ENCODE measurements at regions not wholly inside any gene's neighbourhood (a gene's known extent, or its start where the extent isn't known, plus 50 kb on each side); places are given as distances from the start of the nearest gene placed in this dataset.

DNA sequence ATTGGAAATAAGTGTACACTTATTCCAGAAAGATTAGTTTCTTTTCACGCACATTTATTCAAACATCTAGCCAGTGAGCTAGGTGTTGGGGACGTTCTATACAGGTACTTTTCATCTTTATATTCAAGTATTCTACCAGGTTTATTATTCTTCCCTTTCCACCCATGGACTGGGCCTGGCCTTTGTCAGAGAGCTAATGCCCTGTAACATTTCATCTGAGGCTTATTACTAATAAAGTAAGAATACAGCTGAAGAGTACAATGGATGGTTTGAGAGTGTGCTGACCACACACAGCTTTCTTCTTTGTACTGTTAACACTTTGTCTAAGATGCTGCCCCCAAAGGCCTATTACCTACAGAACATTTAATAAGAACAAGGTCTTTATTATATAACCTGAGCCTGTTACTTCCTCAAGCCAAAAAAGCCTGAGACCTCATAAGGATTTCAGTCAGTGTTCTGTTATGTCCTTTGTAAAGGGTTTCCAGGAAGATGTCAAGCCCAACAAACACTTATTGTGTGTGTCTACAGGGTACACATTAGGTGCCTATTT is 93.5 kb downstream of the ZNF608 start:
- Histone ChIP-seq H3K23me2 (ENCODE audit: low read depth, low read length) (peaks cover 2% of the 10 kb centered on the region; the same call in 1 of the 2 replicates), H4K91ac (replicated peaks; ENCODE audit: insufficient read length, low read length) (no peak overlapping the region), H3K4me2 (ENCODE audit: insufficient read depth in 1 of 2, low read depth in 2 of 2, low read length in 2 of 2) (no peak overlapping the region), H3K27ac (ENCODE audit: low read depth, low read length) (no peak overlapping the region), H3K18ac (ENCODE audit: extremely low read depth, low read length) (no peak overlapping the region), H3K79me2 (ENCODE audit: control insufficient read depth in 1 of 2, insufficient read depth in 2 of 2, low read length in 2 of 2) (peaks cover 4 to 88% of the 10 kb centered on the region in 2 experiments; a peak in 3 of 4 replicates), H3K9me3 (ENCODE audit: insufficient read depth in 2 of 2, low read depth in 1 of 2, low read length in 1 of 2) (no peaks in the 10 kb centered on the region), H2BK5ac (ENCODE audit: low read depth, low read length) (no peak overlapping the region), H4K8ac (ENCODE audit: extremely low read depth, insufficient read depth, low read length) (no peak overlapping the region), H2BK20ac (ENCODE audit: low read length) (no peak overlapping the region), H3K56ac (replicated peaks; ENCODE audit: insufficient read length, low read depth, low read length) (no peak overlapping the region), H2BK12ac (ENCODE audit: low read depth, low read length) (no peak overlapping the region), H3K4me1 (replicated peaks in 1 of 4; ENCODE audit: control insufficient read depth in 3 of 4, insufficient read depth in 4 of 4, low read length in 3 of 4) (peaks cover 5 to 20% (median 11%) of the 10 kb centered on the region in 4 experiments; a peak in 6 of 7 replicates), H2AK5ac (ENCODE audit: low read depth, low read length) (no peak overlapping the region), H2AFZ (ENCODE audit: low read length) (no peak overlapping the region), H3K4ac (replicated peaks; ENCODE audit: insufficient read length, low read depth, low read length) (no peak overlapping the region), H3K23ac (ENCODE audit: insufficient read length) (no peak overlapping the region), H4K5ac (ENCODE audit: insufficient read length, low read depth, low read length) (no peak overlapping the region), H3K14ac (ENCODE audit: insufficient read length) (no peak overlapping the region), H4K20me1 (replicated peaks in 1 of 2; ENCODE audit: control insufficient read depth in 1 of 2, insufficient read depth in 2 of 2, low read length in 2 of 2) (peaks cover 2 to 3% of the 10 kb centered on the region in 2 experiments), H3K9ac (replicated peaks in 1 of 4; ENCODE audit: extremely low read depth in 1 of 4, low read depth in 3 of 4, low read length in 3 of 4) (no peak overlapping the region), H3K4me3 (ENCODE audit: extremely low read depth in 1 of 4, insufficient read depth in 2 of 4, low read depth in 3 of 4, low read length in 4 of 4) (no peak overlapping the region), H3K36me3 (ENCODE audit: control insufficient read depth in 2 of 4, insufficient read depth in 4 of 4, low read length in 3 of 4) (peaks cover 4 to 10% (median 9%) of the 10 kb centered on the region in 4 experiments; a peak in 5 of 8 replicates), H3K27me3 (replicated peaks in 1 of 4; ENCODE audit: control insufficient read depth in 3 of 4, extremely low read depth in 1 of 4, insufficient read depth in 3 of 4, low read length in 3 of 4) (no peaks in the 10 kb centered on the region), H2BK15ac (ENCODE audit: low read length) (no peak overlapping the region), H3K79me1 (ENCODE audit: low read depth, low read length) (peaks cover 8% of the 10 kb centered on the region; the same call in 1 of the 2 replicates), H2BK120ac (replicated peaks; ENCODE audit: low read depth, low read length) (no peak overlapping the region)
- FAIRE-seq (no peak), DNase-seq (ENCODE audit: low read depth in 1 of 2, low spot score in 2 of 2) (no peak)
- ChIA-PET POLR2A (ENCODE audit: partially characterized antibody) (no interaction called here), CTCF (ENCODE audit: partially characterized antibody) (interaction anchor here (1.0 kb wide), 1 partner anchor 27 kb away, joined by 3 read pairs; no protein-coding TSS in a partner anchor)
- 88% methylated on average over 2 of the region's 2 CpGs; no CpG with 5 or more reads in 1 of the 2 experiments for WGBS, 2 experiments (ENCODE audit: extremely low coverage in 1 of 2, insufficient coverage in 1 of 2, insufficient read length in 1 of 2, insufficient replicate concordance in 2 of 2, low coverage in 1 of 2, low lambda C conversion rate in 2 of 2, missing lambda C conversion rate in 1 of 2)
- TF ChIP-seq ASH2L (IDR thresholded peaks at IDR 0.05; ENCODE audit: low read length) (no peak), TBP (IDR thresholded peaks at IDR 0.05; ENCODE audit: low read depth, low read length) (no peak), SRF (IDR thresholded peaks at IDR 0.05; ENCODE audit: low read depth, low read length) (no peak), SP2 (IDR thresholded peaks at IDR 0.05; ENCODE audit: low read length) (no peak), CBX8 (IDR thresholded peaks at IDR 0.05; ENCODE audit: borderline replicate concordance, low read depth, low read length) (no peak), PHF8 (conservative IDR thresholded peaks at IDR 0.05; ENCODE audit: low read depth, low read length) (no peak), KDM1A (IDR thresholded peaks at IDR 0.05; ENCODE audit: borderline replicate concordance, low read length) (no peak), CHD2 (IDR thresholded peaks at IDR 0.05; ENCODE audit: low read length) (no peak), POLR2A (IDR thresholded peaks at IDR 0.05; ENCODE audit: control extremely low read depth in 1 of 2, low read depth in 2 of 2, low read length in 2 of 2) (no peak), RBBP5 (IDR thresholded peaks at IDR 0.05; ENCODE audit: borderline replicate concordance, low read depth, low read length) (no peak), CHD1 (IDR thresholded peaks at IDR 0.05; ENCODE audit: low read depth, low read length) (no peak), SAP30 (IDR thresholded peaks at IDR 0.05; ENCODE audit: insufficient read depth, insufficient replicate concordance, low read length) (no peak), RNF2 (IDR thresholded peaks at IDR 0.05; ENCODE audit: borderline replicate concordance, low read depth, low read length, missing control alignments, poor library complexity, severe bottlenecking) (no peak), HDAC2 (IDR thresholded peaks at IDR 0.05; ENCODE audit: borderline replicate concordance in 1 of 2, low read depth in 2 of 2, low read length in 2 of 2) (no peak)

Measured in H1 (cell line).